ENCODE measurements at regions not wholly inside any gene's neighbourhood (a gene's known extent, or its start where the extent isn't known, plus 50 kb on each side); places are given as distances from the start of the nearest gene placed in this dataset.

DNA sequence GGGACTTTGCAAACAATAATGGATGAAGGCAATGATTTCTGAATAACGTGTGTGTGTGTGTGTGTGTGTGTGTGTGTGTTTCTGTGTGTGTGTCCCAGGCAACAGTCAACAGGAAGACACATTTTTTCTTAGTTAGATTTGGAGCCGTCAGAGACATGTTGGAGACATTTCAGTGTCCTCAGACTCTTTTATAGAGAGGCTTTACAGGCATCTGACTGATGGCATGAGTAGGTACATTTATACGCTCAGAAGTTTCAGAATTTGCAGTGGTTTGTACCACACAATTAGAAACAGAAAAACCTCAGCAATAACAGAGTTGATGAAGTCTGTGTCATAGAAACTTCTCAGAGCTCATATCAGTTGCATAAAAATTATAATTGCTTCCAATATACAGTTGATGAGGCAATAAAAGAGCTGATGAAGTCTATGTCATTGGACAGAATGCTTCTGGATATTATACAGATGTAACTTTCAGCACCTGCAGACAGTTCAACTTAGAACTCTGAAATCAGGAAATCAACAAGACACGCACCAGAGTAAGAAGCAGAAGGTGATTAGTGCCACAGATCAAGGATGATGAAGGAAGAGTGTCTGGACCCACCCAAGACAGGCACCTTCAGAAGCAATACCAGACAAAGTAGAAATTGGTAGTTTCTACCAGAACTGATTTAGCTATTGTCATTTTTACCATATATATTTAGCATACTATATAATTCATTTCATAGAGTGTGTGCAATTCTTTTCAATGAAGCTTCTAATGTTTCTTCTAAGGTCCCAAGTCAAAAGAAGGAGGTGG lies 104.5 kb upstream of the LYZL1 start:
- TF ChIP-seq POLR2A (IDR thresholded peaks at IDR 0.05) (no peak), EP300 (IDR thresholded peaks at IDR 0.05) (no peak), POLR2AphosphoS5 (IDR thresholded peaks at IDR 0.05) (no peak)
- TF ChIP-seq, protein P1, sequence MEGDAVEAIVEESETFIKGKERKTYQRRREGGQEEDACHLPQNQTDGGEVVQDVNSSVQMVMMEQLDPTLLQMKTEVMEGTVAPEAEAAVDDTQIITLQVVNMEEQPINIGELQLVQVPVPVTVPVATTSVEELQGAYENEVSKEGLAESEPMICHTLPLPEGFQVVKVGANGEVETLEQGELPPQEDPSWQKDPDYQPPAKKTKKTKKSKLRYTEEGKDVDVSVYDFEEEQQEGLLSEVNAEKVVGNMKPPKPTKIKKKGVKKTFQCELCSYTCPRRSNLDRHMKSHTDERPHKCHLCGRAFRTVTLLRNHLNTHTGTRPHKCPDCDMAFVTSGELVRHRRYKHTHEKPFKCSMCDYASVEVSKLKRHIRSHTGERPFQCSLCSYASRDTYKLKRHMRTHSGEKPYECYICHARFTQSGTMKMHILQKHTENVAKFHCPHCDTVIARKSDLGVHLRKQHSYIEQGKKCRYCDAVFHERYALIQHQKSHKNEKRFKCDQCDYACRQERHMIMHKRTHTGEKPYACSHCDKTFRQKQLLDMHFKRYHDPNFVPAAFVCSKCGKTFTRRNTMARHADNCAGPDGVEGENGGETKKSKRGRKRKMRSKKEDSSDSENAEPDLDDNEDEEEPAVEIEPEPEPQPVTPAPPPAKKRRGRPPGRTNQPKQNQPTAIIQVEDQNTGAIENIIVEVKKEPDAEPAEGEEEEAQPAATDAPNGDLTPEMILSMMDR (IDR thresholded peaks at IDR 0.05) = no peak
